GM10847 (cell line): ENCODE measurements at regions not wholly inside any gene's neighbourhood (a gene's known extent, or its start where the extent isn't known, plus 50 kb on each side); places are given as distances from the start of the nearest gene placed in this dataset.

ENCODE experiments used
- POLR2A ChIP-seq: IDR thresholded peaks from 2 replicates; pipeline ENCODE4 v1.6.1; 2011; ENCODE audit not compliant: insufficient read length; ENCODE audit errors: extremely low read depth

DNA sequence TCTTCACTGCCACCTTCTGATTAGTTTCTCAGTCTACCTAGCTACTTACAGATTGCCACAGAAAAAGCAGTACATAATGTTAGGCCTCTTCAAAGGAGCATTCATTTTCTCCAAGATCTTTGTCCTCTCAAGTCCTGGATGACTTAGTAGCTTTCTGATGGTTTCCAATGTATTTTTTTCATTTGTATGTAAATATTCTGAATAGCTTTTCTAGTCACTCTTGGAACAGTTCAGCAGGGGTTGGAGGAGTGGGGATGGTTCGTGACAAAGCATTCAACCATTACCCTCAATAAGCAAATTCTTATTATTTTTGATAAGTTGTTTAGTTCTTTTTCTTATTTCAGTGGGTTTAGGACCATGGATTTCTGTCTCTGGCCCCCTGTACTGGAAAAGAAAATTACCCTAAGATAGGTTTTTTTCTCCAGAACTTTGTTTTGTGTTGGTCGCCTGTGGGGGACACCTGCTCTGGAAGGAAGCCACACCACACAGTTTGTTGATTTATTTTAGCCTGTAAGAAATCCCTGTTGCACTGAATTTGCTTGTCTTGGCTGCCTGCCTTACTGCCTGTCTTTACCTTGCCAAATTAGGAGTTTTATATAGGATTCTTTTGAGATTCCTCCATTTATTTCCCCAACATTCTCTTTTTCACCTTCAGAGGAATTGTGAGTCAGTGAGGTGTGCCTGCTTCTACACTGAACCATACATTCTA lies 247.9 kb downstream of the RFPL4B start:
- TF ChIP-seq POLR2A, result no peak

DNA sequence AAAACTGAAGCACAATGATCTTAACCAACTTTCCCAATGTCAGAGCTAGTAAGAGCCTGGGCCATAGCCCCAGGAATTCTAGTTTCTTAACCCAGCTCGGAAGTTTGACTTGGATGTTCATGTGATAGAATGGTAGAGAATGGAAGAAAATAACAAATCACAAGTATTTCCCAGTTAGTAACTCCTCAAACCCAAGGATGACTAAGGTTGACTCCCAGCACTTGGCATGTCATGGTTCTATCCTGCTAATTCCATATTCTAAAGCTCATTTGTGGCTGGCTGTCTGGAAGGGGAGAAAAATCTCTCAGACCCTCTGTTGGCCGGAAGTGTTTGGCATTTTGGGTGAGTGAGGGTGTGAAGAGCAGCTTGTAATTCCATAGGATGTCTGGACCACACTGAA lies 248.7 kb downstream of the RFPL4B start:
- no peak for TF ChIP-seq POLR2A

DNA sequence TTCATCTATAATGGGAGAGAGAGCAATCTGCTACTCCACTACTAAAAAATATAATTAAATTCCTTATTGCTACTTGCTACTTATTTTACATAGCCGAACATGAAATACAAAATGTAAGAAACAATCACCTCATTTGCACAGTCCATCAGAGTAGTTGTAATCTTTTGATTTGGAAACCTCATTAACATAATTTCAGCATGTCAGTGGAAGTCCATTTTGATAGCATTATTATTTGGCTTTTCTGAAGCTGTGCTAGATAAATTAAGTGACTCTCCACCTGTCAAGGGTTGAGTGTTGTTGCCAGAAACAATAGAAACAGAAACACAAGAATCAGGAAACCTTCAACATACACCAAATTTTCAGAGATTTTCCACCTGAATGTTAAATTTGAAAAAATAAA lies 250.0 kb downstream of the RFPL4B start:
- no peak for TF ChIP-seq POLR2A

DNA sequence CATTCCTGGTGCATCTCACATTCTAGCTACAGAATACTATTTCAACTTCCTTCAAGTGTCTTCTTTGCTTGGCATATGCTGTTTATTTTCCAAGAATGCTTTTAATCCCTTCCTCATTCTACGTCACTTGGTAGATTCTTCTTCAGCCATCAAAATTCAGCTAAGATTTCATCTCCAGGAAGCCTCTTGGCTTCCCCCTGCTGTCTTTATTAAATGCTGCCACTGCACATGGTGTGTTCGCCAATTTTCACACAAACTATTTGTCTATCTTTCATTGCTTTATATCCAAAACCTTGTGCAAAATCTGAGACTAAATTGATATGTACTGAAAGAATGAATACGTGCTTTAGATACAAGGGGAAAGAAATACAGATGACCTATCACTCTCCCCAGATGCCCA lies 253.0 kb downstream of the RFPL4B start:
- TF ChIP-seq POLR2A, result no peak

DNA sequence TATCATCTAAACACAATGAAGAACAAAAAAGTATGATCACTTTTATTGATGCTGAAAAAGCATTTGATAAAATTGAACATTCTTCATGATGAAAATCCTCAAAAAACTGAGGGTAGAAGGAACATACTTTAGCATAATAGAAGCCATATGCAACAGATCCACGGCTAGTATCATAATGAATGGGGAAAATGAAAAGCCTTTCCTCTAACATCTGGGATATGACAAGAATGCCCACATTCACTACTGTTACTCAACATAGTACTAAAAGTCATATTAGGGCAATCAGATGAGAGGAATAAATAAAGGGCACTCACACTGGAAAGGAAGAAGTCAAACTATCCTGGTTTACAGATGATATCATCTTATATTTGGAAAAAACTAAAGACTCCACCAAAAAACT lies 256.6 kb downstream of the RFPL4B start:
- no peak for TF ChIP-seq POLR2A

- no peak for TF ChIP-seq POLR2A
These were observed 259.7 kb downstream of the RFPL4B start for GRCh38 chr6:112606656-112607435.

- no peak for TF ChIP-seq POLR2A
These were observed 266.3 kb downstream of the RFPL4B start for GRCh38 chr6:112613410-112613809.

GRCh38 chr6:112618849-112619248 lies 271.7 kb downstream of the RFPL4B start:
- TF ChIP-seq POLR2A, result no peak

- no peak for TF ChIP-seq POLR2A
These were observed 273.9 kb downstream of the RFPL4B start for GRCh38 chr6:112620812-112621569.

DNA sequence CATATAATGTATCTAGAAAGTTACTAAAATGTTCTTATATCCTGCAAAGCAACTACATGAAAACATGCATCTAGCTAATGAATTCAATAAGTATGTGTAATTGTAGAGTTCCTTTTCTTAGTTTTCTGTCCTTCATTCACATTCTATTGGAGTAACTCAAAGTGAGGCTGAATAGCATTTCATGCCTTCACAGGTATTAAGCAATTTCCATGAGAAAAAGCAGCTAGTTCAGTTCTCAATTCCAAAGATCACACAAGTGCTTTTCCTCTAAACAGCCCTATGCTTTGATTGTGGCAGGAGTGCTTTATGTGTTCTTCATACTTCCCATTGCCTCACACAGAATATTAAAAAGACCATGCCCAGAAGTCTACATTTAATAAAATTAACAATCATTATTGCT lies 274.9 kb downstream of the RFPL4B start:
- TF ChIP-seq POLR2A, result no peak

- no peak for TF ChIP-seq POLR2A
These were observed 279.4 kb downstream of the RFPL4B start for GRCh38 chr6:112626468-112627082.

DNA sequence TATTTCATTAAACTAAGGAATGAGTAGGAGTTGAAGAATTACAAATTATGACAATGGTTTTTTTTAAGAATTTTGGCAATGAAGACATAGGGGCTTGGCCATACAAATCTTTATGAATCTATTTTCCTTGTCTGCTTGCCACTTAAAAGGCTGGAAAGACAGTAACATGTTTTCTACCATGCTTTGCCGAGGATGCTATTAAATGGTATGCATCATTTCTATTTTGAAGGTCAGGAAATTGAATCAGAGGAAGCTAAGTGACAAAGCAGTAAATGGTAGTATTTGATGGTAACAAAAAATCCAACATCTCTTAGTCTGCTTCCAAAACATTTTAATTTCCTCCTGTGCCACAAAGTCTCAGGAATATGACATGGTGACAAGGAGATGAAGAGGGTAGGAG lies 287.2 kb downstream of the RFPL4B start:
- no peak for TF ChIP-seq POLR2A

DNA sequence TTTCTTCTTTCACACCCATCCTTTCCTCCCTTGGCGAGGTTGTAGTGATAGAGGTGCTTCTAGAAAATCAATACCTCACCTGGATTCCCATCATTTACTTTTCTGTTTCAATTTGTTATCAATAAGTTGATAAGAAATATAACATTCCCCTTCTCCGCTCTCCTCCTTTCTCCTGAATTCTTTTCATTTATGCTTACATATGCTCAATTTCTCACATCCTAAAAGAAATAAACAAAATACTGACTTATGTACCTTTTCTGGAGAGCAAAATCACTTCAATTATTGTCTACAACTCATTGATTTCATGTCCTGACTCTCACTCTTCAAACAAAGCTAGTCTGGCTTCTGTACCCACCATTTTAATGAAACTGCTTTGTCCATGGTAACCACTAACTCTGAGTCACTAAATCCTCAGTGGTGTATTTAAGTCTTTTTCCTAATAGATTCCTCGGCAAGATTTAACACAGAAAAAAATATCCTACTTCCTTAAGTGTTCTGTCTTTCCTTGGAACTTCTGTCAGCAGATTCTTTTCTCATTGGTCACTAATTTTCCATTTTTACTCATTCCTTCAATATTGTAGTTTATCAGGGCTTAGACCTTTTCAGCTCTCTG lies 289.6 kb downstream of the RFPL4B start:
- no peak for TF ChIP-seq POLR2A

GRCh38 chr6:112639391-112639831 lies 292.3 kb downstream of the RFPL4B start:
- TF ChIP-seq POLR2A, result no peak

- TF ChIP-seq POLR2A, result no peak
These were observed 293.8 kb downstream of the RFPL4B start for GRCh38 chr6:112640891-112641290.
